Left lung (tissue), 4 donors: ENCODE measurements at regions not wholly inside any gene's neighbourhood (a gene's known extent, or its start where the extent isn't known, plus 50 kb on each side); places are given as distances from the start of the nearest gene placed in this dataset.
"Not testable (repeated sequence)": the region's sequence is repeated elsewhere in the genome, so short reads cannot be mapped to it uniquely, and the experiment has no call there.

Experiments
- ATAC-seq: fragments of 200-7000 bp; cut with Tn5 transposase; one replicate; pipeline ENCODE4 v1.9.1; 2020; ENCODE audit warnings: moderate library complexity
- DNase-seq, 4 donors: peaks; one replicate each; pipeline ENCODE4 v3.0.0-alpha.2; 2013 to 2020
- H3K27ac ChIP-seq, 2 donors: fragments of 200-600 bp; sonication (generic) in 1 of 2; one replicate each; pipeline versions ENCODE4 v1.5.0 to v1.8.0; 2020 to 2021
- H3K27me3 ChIP-seq, 2 donors: fragments of 200-600 bp; sonication (generic) in 1 of 2; one replicate each; pipeline versions ENCODE4 v1.5.0 to v1.8.0; 2020 to 2021
- H3K36me3 ChIP-seq, 2 donors: fragments of 200-600 bp; sonication (generic) in 1 of 2; one replicate each; pipeline versions ENCODE4 v1.5.0 to v1.8.0; 2020 to 2021
- H3K4me1 ChIP-seq, 2 donors: fragments of 200-600 bp; one replicate each; pipeline ENCODE4 v1.8.0; 2021
- H3K4me3 ChIP-seq, 2 donors: fragments of 200-600 bp; sonication (generic) in 1 of 2; one replicate each; pipeline versions ENCODE4 v1.5.0 to v1.8.0; 2020 to 2021; ENCODE audit warnings: mild to moderate bottlenecking in 1 of 2
- H3K9me3 ChIP-seq, 2 donors: fragments of 200-600 bp; sonication (generic) in 1 of 2; one replicate each; pipeline versions ENCODE4 v1.5.0 to v1.8.0; 2020 to 2021
- intact Hi-C, 2 donors: fragments of 100-400 bp; cut with DNase I; formaldehyde crosslinking; loops; one replicate each; pipeline versions ENCODE4 v1.11.2 to v1.14.2; 2022
- TF ChIP-seq, protein P1 (sequence below), 2 donors: fragments of 200-600 bp; sonication (generic) in 1 of 2; IDR thresholded peaks; one replicate each; pipeline versions ENCODE4 v1.5.0 to v1.8.0; 2021; ENCODE audit warnings: antibody characterized with exemption in 2 of 2
- donor health status: DM: no; HTN: yes; CAD: no.
- donor health status: DM: no; HTN: no; CAD: no.

DNA sequence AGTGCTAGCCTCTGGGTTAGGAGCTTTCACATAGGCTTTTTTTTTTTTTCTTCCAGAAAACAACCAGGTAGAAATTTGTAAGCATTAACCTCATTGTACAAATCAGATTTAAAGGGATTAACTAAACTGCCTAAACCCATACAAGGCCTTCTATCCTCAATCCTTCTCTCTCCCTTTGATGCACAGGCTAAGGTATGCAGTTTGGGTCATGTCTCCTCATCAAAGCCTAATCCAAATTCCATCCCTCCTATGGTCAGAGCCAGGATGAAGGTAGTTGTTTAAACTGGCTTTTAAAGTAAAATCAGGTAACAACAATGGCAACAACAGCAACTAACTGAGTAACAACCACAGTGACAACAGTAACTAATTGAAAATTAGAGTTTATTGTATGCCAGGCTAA is 115.6 kb upstream of the SOX2 start:
- intact Hi-C loops = no loop called here
- Histone ChIP-seq H3K9me3 (peaks cover 0 to 19% of the 10 kb centered on the region in 2 donors), H3K27ac (no peak overlapping the region), H3K4me3 (no peak overlapping the region), H3K27me3 (no peaks in the 10 kb centered on the region), H3K36me3 (no peaks in the 10 kb centered on the region), H3K4me1 (no peaks in the 10 kb centered on the region)
- TF ChIP-seq, protein P1, sequence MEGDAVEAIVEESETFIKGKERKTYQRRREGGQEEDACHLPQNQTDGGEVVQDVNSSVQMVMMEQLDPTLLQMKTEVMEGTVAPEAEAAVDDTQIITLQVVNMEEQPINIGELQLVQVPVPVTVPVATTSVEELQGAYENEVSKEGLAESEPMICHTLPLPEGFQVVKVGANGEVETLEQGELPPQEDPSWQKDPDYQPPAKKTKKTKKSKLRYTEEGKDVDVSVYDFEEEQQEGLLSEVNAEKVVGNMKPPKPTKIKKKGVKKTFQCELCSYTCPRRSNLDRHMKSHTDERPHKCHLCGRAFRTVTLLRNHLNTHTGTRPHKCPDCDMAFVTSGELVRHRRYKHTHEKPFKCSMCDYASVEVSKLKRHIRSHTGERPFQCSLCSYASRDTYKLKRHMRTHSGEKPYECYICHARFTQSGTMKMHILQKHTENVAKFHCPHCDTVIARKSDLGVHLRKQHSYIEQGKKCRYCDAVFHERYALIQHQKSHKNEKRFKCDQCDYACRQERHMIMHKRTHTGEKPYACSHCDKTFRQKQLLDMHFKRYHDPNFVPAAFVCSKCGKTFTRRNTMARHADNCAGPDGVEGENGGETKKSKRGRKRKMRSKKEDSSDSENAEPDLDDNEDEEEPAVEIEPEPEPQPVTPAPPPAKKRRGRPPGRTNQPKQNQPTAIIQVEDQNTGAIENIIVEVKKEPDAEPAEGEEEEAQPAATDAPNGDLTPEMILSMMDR (IDR thresholded peaks at IDR 0.05) = no peak
- ATAC-seq (no peak), DNase-seq (no peak)

DNA sequence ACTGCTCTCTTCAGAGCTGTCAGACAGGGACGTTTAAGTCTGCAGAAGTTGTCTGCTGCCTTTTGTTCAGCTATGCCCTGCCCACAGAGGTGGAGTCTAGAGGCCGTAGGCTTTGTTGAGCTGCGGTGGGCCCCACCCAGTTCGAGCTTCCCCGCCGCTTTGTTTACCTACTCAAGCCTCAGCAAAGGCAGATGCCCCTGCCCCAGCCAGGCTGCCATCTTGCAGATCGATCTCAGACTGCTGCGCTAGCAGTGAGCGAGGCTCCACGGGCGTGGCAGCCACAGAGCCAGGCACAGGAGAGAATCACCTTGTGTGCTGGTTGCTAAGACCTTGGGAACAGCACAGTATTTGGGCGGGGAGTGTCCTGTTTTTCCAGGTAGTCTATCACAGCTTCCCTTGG is 120.8 kb upstream of the SOX2 start:
- peak in 1 of 4 donors; percentile 63 for DNase-seq
- H3K27ac ChIP-seq, H3K4me3 ChIP-seq, intact Hi-C loops, ATAC-seq, H3K36me3 ChIP-seq, H3K27me3 ChIP-seq, H3K4me1 ChIP-seq: not testable (repeated sequence)
- H3K9me3 ChIP-seq = peaks cover 0 to 47% of the 10 kb centered on the region in 2 donors

DNA sequence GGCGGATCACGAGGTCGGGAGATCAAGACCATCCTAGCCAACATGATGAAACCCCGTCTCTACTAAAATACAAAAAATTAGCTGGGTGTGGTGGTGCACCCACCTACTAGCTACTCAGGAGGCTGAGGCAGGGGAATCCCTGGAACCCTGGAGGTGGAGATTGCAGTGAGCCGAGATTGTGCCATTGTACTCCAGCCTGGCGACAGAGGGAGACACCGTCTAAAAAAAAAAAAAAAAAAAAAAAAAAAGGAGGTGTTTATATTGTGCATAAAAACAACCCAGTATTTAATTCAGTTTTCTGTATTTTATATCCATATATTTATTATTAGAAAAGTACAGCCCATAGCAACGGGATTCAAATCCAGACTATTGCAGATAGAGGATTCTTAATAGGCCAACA is 129.1 kb upstream of the SOX2 start:
- H3K4me1 ChIP-seq = no peaks in the 10 kb centered on the region
- TF ChIP-seq, protein P1 (IDR thresholded peaks at IDR 0.05) = no peak
- no peaks in the 10 kb centered on the region for H3K27me3 ChIP-seq
- no peak overlapping the region for H3K27ac ChIP-seq
- H3K4me3 ChIP-seq = no peak overlapping the region
- DNase-seq (no peak), ATAC-seq (no peak)
- no peaks in the 10 kb centered on the region for H3K36me3 ChIP-seq
- peaks cover 0 to 8% of the 10 kb centered on the region in 2 donors for H3K9me3 ChIP-seq
- intact Hi-C loops = no loop called here

DNA sequence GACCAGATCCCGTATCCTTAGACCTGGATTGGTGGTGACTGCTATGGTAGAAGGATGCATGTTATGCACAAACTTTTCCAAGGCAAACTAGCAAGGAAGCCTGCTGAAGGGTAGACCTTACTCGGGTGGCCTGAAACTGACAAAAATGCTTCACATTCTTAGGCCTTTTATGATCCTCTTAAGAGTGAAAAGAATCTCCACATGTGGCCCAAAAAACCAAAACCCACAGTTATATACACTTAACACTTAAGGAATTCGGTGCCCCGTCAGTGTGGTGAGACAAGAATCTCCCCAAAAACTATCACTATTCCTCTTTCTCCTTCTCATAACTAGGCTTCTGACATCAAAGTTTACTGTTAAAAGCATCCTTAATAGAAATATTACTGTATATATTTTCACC is 130.1 kb upstream of the SOX2 start:
- no peak overlapping the region for H3K27ac ChIP-seq
- intact Hi-C loops = no loop called here
- no peak for ATAC-seq
- H3K4me3 ChIP-seq = no peak overlapping the region
- H3K4me1 ChIP-seq = no peaks in the 10 kb centered on the region
- no peak for DNase-seq
- H3K36me3 ChIP-seq = no peaks in the 10 kb centered on the region
- peaks cover 0 to 2% of the 10 kb centered on the region in 2 donors for H3K9me3 ChIP-seq
- TF ChIP-seq, protein P1 (IDR thresholded peaks at IDR 0.05) = no peak
- H3K27me3 ChIP-seq = no peaks in the 10 kb centered on the region

DNA sequence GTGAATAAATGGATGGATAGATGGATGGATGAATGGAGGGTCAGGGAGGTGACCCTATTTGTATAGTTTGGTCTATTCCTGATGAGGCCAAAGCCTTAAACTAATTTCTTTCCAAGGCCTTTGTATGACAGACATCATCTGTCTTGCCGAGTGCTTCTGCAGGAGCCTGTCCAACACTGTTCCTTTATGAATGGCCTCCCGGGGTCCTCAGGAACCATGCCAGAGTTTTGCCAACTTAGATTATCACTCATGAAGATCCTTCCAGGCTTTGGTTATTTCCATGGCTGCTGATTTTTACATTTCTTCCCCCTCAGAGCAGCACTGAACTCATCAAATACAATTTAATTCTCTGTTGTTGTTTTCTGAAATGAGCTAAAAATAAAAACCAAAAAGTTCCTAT is 133.0 kb upstream of the SOX2 start:
- Histone ChIP-seq H3K9me3 (no peaks in the 10 kb centered on the region), H3K27me3 (no peaks in the 10 kb centered on the region), H3K36me3 (no peaks in the 10 kb centered on the region), H3K27ac (no peak overlapping the region), H3K4me1 (no peaks in the 10 kb centered on the region), H3K4me3 (no peak overlapping the region)
- DNase-seq = no peak
- no peak for ATAC-seq
- TF ChIP-seq, protein P1 (IDR thresholded peaks at IDR 0.05) = no peak
- intact Hi-C loops = no loop called here

DNA sequence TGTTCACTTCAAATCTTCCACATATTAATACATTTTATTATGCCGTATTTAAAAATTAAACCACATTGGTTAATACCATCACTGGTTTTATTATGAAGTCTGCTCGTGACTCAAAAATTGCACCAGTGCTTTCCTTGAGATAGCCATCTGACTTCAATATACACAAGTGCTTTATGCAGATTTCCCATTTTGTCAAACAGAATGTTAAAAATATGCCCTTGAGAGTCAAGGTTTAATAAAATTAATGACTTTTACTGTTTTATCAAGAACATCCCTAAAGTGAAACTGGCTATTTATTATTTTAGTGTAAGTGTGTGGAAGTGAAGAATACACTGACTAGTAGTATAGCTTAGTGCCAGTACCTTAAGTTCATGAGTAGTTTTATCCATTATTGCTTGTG is 139.3 kb upstream of the SOX2 start:
- H3K4me3 ChIP-seq = no peak overlapping the region
- no peaks in the 10 kb centered on the region for H3K36me3 ChIP-seq
- no peaks in the 10 kb centered on the region for H3K27me3 ChIP-seq
- no peaks in the 10 kb centered on the region for H3K9me3 ChIP-seq
- no peak overlapping the region for H3K27ac ChIP-seq
- intact Hi-C loops = no loop called here
- no peaks in the 10 kb centered on the region for H3K4me1 ChIP-seq
- TF ChIP-seq, protein P1 (IDR thresholded peaks at IDR 0.05) = no peak
- no peak for ATAC-seq
- no peak for DNase-seq
